HG02885 (cell line): ENCODE measurements at regions not wholly inside any gene's neighbourhood (a gene's known extent, or its start where the extent isn't known, plus 50 kb on each side); places are given as distances from the start of the nearest gene placed in this dataset.

Experiments used
- ATAC-seq: cut with Tn5 transposase; IDR thresholded peaks from one replicate; pipeline ENCODE4 v1.9.1; 2021; ENCODE audit warnings: mild to moderate bottlenecking; ENCODE audit not compliant: unreplicated experiment, poor library complexity

- no peak for ATAC-seq
Observed at GRCh38 chr4:44025376-44026020, 423.1 kb downstream of the KCTD8 start.

DNA sequence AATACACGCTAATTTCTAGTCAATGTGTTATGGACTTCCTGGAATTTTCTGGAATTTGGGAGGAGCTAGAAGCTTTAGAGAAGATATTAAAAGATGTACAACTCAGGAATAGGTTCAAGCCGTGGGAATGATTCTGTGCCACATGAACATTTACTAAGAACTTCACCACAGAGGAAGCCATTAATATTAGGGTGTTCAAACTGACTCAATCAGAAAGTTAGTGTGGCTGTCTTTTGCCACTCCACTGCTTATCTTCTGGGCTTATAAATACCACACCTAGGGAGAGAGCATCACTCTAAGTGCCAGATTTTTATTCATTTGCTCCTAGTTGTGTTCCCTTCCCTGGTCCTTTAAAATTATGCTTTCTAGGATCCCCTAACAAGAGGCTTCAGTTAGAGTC lies 409.8 kb downstream of the KCTD8 start:
- no peak for ATAC-seq

- ATAC-seq = no peak
Observed at GRCh38 chr4:44046491-44046890, 402.1 kb downstream of the KCTD8 start.

GRCh38 chr4:44056721-44057151 lies 391.9 kb downstream of the KCTD8 start:
- no peak for ATAC-seq

DNA sequence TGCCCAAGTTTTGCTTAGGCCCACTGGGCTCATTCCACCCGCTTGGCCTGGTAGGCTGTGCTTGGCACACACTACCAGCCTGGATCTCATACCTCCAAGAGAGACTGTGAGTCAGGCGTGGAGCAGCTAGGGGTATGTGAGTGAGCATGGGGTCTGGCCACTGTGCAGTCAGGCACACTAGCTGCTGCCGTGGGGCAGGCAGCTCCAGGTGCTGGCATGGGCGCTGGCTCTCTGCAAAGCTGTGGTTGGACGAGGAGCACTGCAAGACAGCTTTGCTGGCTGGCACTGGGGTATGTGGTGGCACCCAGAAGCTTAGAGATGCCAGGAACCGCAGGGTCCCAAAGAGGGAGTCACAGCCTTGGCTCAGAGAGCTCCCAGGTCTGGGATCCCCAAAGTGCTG lies 377.8 kb downstream of the KCTD8 start:
- no peak for ATAC-seq

GRCh38 chr4:44071959-44072955 lies 376.4 kb downstream of the KCTD8 start:
- ATAC-seq = no peak

- no peak for ATAC-seq
Observed at GRCh38 chr4:44086753-44087152, 361.9 kb downstream of the KCTD8 start.

GRCh38 chr4:44093390-44093789 lies 355.2 kb downstream of the KCTD8 start:
- no peak for ATAC-seq

GRCh38 chr4:44098973-44099372 lies 349.6 kb downstream of the KCTD8 start:
- ATAC-seq = no peak

DNA sequence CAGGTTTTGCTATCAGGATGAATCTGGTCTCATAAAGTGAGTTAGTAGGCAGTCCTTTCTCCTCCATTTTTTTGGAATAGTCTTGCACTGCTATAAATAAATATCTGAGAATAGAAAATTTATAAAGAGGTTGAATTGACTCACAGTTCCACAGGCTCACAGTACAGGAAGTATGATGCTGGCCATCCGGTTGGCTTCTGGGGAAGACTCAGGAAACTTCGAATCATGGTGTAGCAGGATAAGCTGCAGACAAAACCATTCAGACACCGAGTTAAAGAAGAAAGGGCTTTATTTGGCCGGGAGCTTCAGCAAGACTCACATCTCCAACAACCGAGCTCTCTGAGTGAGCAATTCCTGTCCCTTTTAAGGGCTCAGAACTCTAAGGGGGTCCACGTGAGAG lies 348.2 kb downstream of the KCTD8 start:
- no peak for ATAC-seq

- no peak for ATAC-seq
Observed at GRCh38 chr4:44118971-44119680, 329.5 kb downstream of the KCTD8 start.

DNA sequence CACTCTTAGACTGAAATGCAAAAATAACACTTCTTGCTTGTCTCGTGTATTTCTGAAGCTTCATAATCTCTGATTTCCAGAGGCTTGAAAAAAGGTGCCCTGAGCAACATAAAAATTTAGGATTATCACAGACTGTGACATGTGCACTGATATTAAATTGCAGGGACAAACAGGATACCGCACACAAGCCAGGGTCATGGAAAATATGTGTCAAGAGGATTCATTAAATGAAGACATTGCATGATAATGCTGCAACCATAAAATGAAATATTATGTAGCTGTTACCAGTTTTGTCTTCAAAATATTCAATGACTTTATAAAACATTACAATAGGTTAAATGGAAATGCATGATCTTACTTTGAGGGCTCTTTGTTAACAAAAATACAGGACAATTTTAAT lies 328.0 kb downstream of the KCTD8 start:
- no peak for ATAC-seq

GRCh38 chr4:44121210-44121609 lies 327.4 kb downstream of the KCTD8 start:
- ATAC-seq = no peak
